Upper lobe of left lung (tissue), 4 donors: ENCODE measurements at regions not wholly inside any gene's neighbourhood (a gene's known extent, or its start where the extent isn't known, plus 50 kb on each side); places are given as distances from the start of the nearest gene placed in this dataset.

ENCODE experiments used
- CTCF ChIP-seq, 6 experiments: fragments of 450-650 bp in 4 of 6; fragments of 200-600 bp in 2 of 6; sonication (generic) in 2 of 6; IDR thresholded peaks; one replicate each; pipeline ENCODE4 v1.5.1; 2016 to 2019; ENCODE audit warnings: antibody characterized with exemption in 6 of 6
- EP300 ChIP-seq, 4 donors: sonication (generic); formaldehyde crosslinking; IDR thresholded peaks; one replicate each; pipeline ENCODE4 v1.5.1; 2017; ENCODE audit warnings: antibody characterized with exemption in 4 of 4, control low read depth in 2 of 4
- POLR2A ChIP-seq, 4 donors: fragments of 450-650 bp; IDR thresholded peaks; one replicate each; pipeline ENCODE4 v1.5.1; 2016 to 2017; ENCODE audit warnings: antibody characterized with exemption in 4 of 4, mild to moderate bottlenecking in 2 of 4
- POLR2AphosphoS5 ChIP-seq, 2 donors: sonication (generic); formaldehyde crosslinking; IDR thresholded peaks; one replicate each; pipeline ENCODE4 v1.5.1; 2017; ENCODE audit warnings: antibody characterized with exemption in 2 of 2

GRCh38 chr12:58615047-58615446, 305.3 kb downstream of the LRIG3 start:
- TF ChIP-seq CTCF (IDR thresholded peaks at IDR 0.05): no peak
- no peak for TF ChIP-seq POLR2A (IDR thresholded peaks at IDR 0.05)
- no peak for TF ChIP-seq POLR2AphosphoS5 (IDR thresholded peaks at IDR 0.05)
- TF ChIP-seq EP300 (IDR thresholded peaks at IDR 0.05): no peak
